Activated T-cell treated with anti-CD3 and anti-CD28 coated beads for 24 hours (primary cell): ENCODE measurements at regions not wholly inside any gene's neighbourhood (a gene's known extent, or its start where the extent isn't known, plus 50 kb on each side); places are given as distances from the start of the nearest gene placed in this dataset.
"Not testable (repeated sequence)": the region's sequence is repeated elsewhere in the genome, so short reads cannot be mapped to it uniquely, and the experiment has no call there.

Source experiments
- DNase-seq: peaks from one replicate; pipeline ENCODE4 v3.0.0-alpha.2; 2020; ENCODE audit warnings: low read depth

DNA sequence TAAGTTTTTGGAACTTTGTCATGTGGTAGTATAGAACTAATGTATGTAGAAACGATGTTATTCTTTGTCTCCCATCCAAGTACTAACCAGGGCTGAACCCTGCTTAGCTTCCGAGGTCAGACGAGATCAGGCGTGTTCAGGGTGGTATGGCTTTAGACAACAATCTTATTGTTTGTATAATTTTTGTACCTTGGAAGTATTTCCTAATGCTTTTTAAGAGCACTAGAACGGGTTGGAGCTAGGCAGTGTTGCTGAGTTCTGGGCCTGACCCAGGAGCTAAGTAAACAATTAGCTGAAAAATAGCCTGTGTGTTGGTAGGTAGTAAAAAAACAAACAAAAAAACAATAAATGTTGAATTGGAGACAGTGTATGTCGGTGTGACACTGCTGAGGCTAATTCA lies 244.3 kb downstream of the EMP1 start:
- no peak for DNase-seq

DNA sequence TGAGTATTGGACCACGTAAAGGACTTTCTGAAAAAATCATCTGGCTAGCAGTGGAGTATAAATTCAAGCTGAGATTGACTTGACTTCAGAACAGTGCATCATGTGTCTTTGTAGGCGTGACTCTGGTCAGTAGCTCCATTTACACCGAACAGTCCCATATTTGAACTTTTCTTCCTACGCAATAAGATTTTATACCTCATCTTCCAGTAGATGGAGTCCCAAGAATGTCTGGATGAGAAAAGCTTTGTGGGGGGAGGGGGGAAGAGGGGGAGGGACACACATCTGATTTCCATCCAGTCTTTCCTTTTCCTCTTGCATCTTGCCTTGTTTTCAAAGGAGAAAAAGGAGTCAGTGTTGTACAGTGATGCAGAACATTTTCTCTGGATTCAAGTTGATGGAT lies 241.0 kb downstream of the EMP1 start:
- no peak for DNase-seq

DNA sequence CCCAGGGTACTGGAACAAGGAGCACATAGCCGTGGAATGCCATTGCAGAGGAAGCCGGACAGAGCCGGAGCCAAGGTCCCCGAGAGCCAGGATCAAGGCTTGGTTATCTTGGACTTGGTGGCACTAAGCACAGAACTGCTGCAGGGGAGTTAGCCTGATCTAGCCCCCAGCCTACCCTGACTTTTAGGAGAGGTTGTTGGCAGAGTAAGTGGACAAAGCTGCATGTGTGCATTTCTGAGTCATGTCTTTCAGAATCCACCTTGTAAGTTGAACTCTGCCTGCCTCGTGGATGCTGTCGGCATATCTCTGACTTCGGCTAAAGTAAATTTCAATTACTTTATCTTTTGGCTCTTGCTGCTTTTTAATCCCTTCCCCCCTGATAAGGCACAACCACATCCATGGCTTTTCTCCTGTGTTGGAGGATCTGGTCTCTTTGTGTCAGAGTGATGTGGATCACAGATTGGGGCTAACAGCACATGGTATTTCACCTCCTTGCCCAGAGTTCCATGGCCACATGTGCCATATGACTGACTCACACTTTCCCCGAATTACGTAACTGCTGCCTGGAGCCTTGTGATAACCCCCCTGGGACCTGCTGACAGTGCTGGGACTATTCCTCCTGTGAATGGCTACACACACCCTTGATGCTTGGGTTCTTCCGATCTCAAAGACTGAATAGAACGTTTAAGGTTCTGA lies 240.3 kb downstream of the EMP1 start:
- no peak for DNase-seq

DNA sequence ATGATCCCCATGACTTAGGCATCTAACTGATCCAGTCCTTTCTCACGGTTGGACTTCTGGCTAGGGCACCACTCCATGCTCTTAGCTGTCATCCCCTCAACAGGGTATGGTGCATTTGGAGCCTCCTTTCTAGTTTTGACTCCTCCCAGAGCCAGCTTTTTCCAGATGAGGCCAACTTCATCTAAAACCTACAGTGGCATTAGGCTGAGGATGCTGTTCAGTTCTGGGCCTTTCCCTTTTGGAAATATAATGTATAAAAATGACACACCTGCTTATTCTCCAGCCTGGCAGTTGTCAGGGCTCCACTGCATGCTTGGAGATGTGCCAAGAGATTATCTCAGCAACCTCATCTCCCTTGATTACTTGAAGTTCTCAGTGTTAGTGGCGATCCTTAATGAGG lies 239.7 kb downstream of the EMP1 start:
- no peak for DNase-seq

DNA sequence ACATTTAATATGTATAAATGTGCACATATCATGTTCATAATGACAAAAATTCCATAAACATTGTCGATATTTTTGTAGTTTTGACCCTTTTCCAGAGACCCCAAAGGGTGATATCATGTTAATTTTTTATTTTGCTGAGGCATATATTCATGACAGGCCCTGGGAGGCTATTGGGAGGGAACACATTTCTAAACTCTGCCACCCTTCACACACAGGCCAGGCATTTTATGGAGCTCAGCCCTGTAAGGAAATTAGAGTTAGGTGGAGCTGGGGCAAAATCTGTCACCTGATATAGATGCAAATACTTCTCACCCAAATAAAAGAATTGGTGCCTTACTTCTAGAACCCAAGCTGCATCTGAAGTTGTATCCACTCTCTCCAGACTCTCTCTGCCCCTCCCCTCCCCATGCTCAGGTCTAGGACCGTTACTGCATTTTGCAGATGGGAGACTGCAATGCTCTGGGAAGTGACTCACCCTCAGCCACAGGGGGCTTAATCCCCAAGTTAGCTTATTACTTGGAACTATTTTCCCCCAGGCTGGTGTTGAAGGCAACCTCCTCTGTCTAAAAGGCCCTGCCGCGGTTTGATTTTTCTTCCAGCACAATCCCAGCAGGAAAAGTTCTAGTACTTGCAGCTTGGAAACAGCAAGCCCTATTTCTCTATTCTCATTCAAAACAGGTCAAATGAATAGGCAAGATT lies 238.9 kb downstream of the EMP1 start:
- DNase-seq, result no peak

DNA sequence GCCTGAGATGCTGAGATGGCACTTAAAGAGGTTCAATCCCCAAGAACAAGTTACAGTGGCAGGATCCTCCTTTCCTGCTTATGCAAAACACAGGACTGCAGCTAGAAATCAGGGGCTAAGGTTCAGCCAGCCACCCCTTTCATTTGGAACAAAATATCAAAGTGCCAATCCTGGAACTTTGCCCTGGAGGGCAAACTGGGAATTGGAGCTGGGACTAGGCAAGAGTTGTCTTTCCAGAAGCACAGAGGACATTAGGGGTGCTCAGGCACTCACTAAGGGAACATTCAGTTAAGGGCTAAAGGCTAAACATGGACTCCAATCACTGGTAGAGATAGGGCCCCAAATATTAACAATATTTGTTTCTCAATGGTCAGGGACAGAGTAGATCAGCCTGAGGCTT lies 237.2 kb downstream of the EMP1 start:
- no peak for DNase-seq

DNA sequence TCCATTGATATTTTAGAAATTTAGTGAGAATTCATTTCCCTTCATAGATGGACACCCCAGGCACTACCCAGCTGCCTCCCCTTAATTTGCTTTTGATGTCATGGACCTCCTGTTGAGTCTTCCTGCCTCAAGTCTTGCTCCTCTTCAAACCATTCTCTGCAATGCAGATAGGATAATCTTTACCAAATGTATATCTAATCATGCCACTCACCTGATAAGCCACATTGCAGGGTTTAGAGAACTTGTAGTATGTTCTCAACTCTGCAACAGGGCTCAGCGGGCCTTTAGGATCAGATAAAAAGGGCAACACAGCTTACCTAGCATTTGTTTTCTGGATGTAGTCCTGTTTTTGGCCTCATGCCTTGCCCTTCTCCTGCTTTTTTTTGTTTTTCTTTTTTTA lies 234.5 kb downstream of the EMP1 start:
- DNase-seq, result no peak

DNA sequence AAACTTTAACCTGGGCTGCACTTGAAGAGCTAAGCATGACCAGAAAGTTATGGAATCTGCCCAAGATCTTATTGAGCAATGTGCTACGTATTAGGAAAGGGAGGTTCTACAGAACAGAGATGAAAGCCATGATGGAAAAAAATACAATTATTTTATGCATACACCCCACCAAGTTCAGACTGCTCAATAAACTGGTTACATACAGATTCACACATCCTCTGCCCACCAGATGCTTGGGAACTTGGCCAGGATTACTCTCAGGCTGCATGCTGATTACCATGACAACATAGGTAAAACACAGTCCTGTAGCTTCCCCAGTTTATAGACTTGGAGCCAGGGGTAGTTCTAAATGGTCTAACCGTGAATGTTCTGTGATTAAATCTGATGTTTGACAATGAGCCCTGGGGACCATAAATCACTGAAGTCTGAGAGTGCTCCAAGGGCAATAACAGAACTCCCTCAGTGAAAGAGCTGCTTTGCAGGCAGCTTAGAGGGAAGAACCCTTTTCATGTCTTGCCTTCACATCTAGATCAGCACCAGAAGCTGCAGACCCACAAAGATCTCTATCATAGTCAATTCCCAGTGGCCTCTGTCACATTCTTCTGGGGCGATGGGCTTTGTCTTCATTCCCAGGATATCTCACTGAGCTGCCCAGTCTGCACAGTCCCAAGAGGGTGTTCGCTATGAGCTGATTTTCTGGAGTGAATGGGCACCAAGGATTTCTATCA lies 232.2 kb downstream of the EMP1 start:
- DNase-seq, result no peak

DNA sequence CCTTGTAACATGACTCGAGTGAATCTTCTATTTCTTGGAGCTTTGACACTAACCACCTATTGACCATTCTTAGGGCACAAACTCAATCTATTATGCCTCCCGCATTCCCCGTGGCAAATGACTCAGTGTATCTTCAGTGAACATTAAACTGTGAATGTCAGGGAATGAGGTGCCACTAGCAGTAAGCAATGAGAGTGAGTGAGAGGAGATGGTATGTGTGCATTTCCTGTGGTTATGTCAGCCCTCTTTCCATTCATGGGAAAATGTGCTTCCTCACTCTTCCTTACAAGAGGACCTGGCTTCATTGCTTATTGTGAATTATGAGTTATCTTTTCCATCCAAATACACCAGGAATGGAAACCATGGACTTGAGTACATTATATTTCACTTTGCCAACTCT lies 229.2 kb downstream of the EMP1 start:
- DNase-seq, result no peak

DNA sequence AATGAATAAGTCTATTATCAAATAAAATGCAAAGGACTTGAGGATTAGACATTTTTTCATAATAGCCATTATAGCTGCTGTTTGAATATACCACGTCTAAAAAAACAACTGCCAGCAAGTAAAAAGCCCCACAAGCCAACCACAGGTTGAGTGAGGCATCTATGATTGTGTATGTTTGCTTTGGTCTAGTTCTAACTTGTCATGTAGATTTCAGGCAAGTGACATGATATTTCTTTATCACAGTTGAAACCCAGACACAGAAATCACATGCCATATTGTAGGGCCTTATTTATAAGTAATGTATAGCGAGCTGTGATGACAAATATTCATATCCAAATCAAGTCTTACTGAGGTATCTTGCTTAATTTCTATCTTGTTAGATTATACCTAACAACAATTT lies 225.8 kb downstream of the EMP1 start:
- DNase-seq, result no peak

DNA sequence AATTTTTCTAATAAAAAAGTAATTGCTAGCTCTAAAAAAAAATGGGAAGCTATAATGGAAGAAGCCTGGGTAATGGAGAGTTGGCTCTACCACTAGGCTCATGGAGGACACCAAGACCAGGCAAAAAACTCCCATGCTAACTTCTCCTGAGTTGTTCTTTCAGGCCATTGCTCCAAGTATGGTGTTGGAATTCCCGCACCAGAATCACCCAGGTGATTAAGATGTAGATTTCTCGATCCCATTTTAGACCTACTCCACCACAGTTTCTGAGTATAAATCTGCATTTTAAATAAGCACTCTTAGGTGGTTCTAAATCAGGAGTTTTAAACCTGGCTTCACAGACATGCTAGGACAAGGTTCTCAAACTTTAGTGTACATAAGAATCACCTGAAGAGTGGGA lies 221.0 kb downstream of the EMP1 start:
- no peak for DNase-seq

DNA sequence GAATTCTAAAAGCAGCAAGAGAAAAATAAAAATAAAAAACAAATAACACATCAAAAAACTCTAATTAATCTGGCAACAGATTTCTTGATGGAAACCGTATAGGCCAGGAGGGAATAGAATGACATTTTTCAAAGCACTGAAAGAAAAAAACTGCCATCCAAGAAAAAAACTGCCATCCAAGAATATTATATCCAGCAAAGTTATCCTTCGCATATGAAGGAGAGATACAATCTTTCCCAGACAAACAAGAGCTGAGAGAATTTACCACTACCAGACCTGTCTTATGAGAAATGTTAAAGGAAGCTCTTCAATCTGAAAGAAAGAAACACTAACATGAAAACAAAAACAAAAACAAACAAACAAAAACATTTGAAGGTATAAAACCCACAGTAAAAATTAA lies 214.8 kb downstream of the EMP1 start:
- DNase-seq, result no peak

DNA sequence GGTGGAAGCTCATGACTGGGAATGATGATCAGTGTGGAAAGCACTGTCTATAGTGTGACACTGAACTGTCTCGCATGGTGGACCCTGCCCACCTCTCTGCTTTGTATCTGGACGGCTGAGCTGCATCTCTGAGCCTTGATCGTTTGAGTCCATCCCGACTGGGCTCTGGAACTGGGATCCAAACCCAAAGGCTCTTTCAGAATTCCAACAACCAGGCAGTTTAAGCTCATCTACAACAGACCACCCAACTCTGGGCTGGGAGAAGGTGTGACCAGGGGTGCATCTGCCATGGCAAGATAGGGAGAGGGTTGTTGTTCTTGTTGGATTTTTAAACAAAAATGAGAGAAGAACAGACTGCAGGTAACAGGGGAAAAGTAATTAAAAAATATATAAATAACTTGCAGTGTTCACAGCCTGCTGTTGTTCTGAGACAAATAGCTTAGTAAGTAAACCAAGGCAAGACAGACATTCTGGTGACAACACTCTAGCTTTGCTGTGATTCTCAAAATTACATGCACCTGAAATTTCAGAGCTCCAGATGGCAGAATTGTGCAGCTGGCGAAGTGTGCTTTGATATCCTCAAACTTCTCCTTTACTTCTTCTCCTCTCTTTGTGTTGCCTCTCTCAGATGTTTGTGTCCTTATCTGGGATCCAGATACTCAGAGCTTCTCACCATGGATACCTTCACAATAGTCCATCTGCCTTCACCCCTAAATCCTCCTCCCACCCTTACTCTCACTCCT lies 209.6 kb downstream of the EMP1 start:
- no peak for DNase-seq

DNA sequence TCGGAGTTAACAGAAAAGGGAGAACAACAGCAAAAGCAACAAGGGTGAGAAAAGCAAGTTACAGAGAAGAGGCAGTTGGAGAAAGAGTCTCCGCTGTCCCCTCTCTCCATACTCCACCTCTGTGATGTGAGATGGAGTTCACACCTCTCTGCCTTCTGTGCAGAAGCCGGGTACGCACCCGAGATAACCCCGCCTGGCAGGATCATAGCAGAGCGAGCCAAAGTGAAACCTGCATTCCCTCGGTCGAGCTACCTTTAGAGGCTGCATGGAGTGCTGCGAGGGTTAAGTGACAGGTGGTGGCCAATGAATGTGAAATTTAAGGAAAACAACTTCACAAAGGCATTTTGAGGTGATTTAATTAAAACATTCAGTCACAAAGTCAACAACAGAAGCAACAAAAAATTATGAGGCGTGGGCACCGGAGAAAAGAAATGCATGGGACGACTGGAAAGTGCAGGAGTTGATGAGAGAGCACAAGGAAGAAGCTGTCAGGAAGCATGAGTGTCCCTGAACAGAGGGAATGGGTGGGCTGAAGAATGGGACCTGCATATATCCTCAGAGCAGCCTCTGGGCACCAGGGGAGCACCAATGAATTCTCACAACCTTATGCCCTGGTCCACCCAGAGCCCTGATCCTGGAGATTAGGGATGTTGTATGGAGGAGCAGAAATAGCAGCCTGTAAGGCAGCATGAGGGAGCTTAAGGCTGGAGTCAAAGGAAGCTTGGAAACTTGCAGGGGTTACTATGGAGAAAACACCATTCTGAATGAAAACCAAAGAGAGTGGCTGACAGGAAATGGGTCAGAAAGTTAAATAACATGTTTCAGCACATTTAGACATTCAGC lies 208.3 kb downstream of the EMP1 start:
- no peak for DNase-seq

DNA sequence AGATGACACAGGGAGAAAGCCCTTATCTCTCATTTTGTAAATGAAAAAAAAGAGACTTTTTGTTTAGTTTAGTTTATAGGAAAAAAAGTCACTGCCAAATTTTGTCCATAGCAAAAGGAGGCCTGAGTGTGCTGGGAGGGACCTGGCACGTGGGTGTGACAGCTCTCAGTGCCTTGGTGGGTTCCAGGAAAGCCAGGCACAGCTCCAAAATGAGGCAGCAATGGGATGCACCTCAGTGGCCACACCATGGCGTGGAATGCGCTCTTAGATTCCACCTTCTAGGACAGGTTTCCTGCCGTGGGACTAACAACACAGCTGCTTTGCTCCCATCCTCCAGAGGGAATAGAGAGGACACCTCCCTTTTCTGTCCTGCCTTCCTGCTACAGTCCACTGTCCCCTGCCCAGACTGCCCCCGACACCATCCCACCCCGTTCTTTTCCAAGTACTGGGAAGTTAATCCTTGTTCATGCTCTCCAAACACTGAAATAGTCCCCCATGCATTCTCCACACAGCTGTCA lies 207.6 kb downstream of the EMP1 start:
- DNase-seq, result no peak

DNA sequence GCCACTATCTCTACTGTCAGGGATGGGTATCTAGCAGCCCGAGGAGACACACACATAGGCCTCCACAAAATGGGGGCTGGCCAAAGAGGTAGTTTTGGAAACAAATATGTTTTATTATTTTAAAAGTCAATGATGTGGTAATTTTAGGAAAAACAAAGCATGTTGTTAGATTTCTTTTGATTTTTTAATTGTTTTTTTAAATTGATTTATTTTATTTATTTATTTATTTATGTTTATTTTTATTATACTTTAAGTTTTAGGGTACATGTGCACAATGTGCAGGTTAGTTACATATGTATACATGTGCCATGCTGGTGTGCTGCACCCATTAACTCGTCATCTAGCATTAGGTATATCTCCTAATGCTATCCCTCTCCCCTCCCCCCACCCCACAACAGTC lies 194.8 kb downstream of the EMP1 start:
- DNase-seq, result not testable (repeated sequence)

DNA sequence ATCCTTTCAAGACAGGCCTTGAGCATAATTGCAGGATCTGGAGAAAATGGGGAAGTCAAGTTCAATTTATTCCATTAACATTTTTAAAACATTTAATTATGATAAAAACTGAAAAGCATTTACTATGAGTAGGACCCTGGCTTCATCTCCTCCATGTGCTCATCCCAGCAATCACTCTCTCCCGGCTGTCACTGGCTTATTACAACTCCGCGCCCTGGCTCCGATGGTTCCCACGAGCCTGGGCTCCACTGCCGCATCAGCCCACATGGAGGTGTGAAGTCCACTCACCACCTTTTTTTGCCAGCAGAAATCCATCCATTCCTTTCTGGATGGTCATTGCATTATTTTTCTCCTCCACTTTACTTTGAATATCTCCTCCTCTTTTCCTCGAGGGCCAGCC lies 194.4 kb downstream of the EMP1 start:
- no peak for DNase-seq

DNA sequence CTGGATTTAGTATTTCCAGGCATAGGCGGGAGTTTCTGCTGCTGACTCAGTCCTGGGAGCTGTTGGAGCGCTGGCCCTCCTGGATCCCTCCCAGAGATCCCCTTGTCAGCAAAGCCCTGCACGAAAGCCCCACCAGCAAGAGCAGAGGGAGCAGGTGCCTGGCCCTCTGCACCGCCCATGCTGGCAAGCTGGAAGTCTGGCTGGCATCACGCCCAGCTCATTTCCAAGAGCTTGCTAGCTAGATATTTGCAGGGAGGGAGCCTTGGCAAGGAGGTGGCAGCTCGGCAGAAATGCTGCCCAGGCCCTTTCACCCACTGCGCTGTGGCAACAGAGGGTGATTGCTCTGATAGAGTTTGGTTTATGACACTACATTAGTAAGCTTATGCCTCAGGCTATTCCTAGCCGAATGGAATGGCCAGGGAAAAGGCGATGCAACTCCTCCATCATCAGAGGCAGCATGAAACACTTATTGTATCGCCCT lies 193.9 kb downstream of the EMP1 start:
- no peak for DNase-seq

DNA sequence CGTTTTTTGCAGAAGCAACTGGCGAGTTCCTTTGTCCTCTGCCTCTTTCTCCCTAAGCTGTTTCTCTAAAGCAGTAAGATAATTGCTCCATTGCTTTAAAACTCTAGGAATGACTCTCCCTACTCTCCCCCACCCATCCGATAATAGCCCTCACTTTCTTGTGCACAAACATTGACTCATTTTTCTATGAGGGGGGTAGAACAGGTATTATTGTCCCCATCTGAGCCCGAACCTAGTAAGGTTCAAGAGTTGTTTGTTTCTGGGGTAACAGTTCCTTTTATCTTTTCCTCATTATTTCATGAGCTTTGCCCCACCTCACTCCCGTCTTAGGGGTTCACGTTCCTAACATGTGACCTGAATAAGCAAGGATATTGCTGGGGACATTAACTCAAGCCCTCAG lies 190.6 kb downstream of the EMP1 start:
- no peak for DNase-seq

DNA sequence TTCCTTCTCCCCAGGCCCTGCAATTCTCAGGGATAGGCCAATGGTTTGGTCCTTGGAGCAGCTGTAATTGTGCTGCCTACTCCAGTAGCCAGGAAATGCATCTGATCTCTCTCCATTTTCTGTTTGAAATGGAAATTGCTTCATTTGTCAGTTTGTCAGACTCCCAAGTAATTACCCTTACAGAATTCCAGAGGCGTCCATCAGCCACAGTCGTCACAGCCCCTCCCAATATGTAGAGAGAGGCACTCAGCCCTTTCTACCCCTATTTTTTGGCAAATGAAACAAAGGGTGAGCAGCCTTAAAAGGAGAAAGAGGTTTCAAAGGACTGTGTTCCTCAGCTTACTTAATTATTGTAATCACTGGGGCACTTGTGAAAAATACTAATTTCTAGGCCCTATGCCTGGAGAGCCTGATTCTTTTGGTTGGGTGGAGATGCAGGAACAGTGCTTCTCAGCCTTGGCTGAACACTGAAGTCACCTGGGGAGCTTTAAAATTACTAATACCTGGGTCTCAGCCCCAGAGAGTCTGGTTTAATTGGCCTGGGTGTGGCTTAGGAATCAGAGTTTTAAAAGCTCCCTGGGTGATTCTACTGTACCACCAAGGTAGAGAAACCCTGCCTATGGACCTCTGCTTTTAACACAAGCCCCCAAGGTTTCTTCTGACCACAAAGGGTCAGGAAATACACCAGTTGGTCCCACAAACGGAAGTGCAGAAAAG lies 190.0 kb downstream of the EMP1 start:
- DNase-seq, result no peak

DNA sequence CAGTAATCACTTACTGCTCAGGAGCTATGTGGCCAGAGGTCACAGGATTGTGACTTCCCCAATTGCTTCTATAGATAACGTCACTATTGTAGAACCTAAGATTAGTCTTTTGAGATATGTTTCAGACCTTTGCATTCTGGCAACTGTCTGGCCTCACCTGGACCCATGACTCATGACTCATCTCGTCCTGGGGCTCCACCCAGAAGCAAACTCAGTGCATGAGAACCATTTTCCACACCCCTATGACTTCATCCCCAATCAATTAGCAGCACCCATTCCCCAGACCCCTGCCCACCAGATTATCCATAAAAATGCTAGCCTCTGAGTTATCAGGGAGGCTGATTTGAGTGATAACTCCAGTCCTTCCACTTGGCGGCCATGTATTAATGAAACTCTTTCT lies 186.9 kb downstream of the EMP1 start:
- no peak for DNase-seq
